Ishikawa (cell line): ENCODE measurements at regions not wholly inside any gene's neighbourhood (a gene's known extent, or its start where the extent isn't known, plus 50 kb on each side); places are given as distances from the start of the nearest gene placed in this dataset.

ENCODE experiments used
- EP300 ChIP-seq: IDR thresholded peaks from 2 replicates; pipeline ENCODE4 v1.6.1; 2012; ENCODE audit warnings: borderline replicate concordance
- RAD21 ChIP-seq: IDR thresholded peaks from 2 replicates; pipeline ENCODE4 v1.6.1; 2012; ENCODE audit warnings: low read depth
- YY1 ChIP-seq: IDR thresholded peaks from 2 replicates; pipeline ENCODE4 v1.6.1; 2012; ENCODE audit warnings: low read depth
- ZBTB7A ChIP-seq: IDR thresholded peaks from 2 replicates; pipeline ENCODE4 v1.6.1; 2012; ENCODE audit warnings: low read depth
- TF ChIP-seq, protein P1 (sequence below): IDR thresholded peaks from 2 replicates; pipeline ENCODE4 v1.6.1; 2012

DNA sequence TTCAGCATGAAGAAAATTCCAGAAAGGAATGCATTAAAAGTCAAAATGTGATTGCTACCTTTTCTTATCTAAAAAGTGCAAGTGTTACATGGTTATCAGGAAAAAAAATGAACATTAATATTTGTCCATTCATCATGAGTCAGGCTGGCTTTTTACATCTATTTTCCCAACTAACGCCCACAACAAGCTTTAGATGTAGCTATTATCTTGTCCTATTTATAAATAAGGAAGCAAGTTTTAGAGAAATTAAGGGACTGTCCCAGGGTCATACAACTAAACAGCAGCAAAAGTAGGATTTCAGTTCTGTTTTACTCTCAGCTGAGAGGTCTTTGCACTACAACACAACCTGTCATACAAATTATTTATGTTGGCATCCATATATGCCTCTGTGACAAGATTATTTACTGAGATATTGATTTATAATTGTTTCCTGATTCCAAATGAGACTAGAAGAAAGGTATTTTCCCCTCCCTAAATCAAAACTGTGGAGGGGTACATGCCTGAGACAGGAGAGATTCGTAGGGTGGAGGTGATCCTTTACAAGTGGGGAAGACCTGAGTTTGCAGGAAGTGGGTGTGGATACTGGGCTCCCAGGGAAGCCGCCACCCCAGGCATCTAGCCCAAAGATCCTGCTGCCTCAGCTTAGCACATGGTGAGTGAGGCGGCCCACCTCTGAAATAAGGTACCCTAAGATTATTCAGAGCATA, 57.2 kb upstream of the ARID5B start:
- TF ChIP-seq EP300 (no peak), YY1 (no peak), ZBTB7A (no peak), RAD21 (no peak)
- TF ChIP-seq, protein P1, sequence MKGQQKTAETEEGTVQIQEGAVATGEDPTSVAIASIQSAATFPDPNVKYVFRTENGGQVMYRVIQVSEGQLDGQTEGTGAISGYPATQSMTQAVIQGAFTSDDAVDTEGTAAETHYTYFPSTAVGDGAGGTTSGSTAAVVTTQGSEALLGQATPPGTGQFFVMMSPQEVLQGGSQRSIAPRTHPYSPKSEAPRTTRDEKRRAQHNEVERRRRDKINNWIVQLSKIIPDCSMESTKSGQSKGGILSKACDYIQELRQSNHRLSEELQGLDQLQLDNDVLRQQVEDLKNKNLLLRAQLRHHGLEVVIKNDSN = no peak
